ENCODE measurements at regions not wholly inside any gene's neighbourhood (a gene's known extent, or its start where the extent isn't known, plus 50 kb on each side); places are given as distances from the start of the nearest gene placed in this dataset.

DNA sequence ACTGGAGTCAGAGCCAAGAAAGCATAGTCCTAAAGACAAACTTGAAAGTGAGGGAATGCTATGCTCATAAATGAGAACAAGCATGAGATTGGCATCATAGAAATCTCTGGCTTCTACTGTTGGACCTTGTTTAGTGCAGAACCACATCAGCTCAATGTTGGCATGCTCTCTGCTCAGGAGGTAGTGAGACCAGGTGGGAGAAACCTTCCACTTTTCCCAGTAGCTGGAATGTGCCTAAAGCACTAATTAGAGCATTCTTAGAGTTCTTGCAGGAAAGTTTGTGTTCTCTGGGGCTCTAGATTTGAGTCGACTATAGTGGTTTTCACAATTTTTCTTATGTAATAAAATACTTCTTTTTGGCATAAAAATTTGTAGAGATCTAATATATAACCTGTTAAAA is 159.7 kb upstream of the PRICKLE1 start:
- Histone ChIP-seq H3K79me2 (ENCODE audit: insufficient read depth, low read length) (no peaks in the 10 kb centered on the region), H3K27me3 (ENCODE audit: insufficient read depth, low read length) (no peaks in the 10 kb centered on the region), H3K36me3 (ENCODE audit: insufficient read depth, low read length) (no peaks in the 10 kb centered on the region), H3K4me3 (ENCODE audit: insufficient read depth, low read depth, low read length) (no peak overlapping the region), H3K4me1 (ENCODE audit: insufficient read depth, low read length) (peaks cover 3% of the 10 kb centered on the region), H3K9ac (ENCODE audit: low read length) (no peak overlapping the region), H3K4me2 (ENCODE audit: low read length) (no peak overlapping the region), H3K27ac (ENCODE audit: low read depth, low read length) (no peak overlapping the region), H3K9me3 (ENCODE audit: insufficient read depth, low read depth, low read length) (peaks cover 9% of the 10 kb centered on the region), H2AFZ (ENCODE audit: low read depth, low read length) (no peak overlapping the region), H4K20me1 (ENCODE audit: insufficient read depth, low read length) (no peaks in the 10 kb centered on the region)
- FAIRE-seq (no peak), DNase-seq (ENCODE audit: low read depth) (no peak)
- Mint-ChIP-seq H3K4me3 (ENCODE audit: unreplicated experiment) (no peak overlapping the region), H3K4me1 (ENCODE audit: low read depth, unreplicated experiment) (peaks cover 7% of the 10 kb centered on the region), H3K36me3 (ENCODE audit: low read depth, unreplicated experiment) (peaks cover 2% of the 10 kb centered on the region), H3K27ac (ENCODE audit: unreplicated experiment) (no peak overlapping the region), H3K27me3 (ENCODE audit: low read depth, unreplicated experiment) (no peaks in the 10 kb centered on the region), H3K9me3 (ENCODE audit: unreplicated experiment) (peaks cover 7% of the 10 kb centered on the region)
- TF ChIP-seq, protein P1, sequence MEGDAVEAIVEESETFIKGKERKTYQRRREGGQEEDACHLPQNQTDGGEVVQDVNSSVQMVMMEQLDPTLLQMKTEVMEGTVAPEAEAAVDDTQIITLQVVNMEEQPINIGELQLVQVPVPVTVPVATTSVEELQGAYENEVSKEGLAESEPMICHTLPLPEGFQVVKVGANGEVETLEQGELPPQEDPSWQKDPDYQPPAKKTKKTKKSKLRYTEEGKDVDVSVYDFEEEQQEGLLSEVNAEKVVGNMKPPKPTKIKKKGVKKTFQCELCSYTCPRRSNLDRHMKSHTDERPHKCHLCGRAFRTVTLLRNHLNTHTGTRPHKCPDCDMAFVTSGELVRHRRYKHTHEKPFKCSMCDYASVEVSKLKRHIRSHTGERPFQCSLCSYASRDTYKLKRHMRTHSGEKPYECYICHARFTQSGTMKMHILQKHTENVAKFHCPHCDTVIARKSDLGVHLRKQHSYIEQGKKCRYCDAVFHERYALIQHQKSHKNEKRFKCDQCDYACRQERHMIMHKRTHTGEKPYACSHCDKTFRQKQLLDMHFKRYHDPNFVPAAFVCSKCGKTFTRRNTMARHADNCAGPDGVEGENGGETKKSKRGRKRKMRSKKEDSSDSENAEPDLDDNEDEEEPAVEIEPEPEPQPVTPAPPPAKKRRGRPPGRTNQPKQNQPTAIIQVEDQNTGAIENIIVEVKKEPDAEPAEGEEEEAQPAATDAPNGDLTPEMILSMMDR (IDR thresholded peaks at IDR 0.05; ENCODE audit: insufficient read depth, low read depth, low read length) = no peak
- no peak for TF ChIP-seq EZH2 (IDR thresholded peaks at IDR 0.05; ENCODE audit: insufficient read depth, low read length)

DNA sequence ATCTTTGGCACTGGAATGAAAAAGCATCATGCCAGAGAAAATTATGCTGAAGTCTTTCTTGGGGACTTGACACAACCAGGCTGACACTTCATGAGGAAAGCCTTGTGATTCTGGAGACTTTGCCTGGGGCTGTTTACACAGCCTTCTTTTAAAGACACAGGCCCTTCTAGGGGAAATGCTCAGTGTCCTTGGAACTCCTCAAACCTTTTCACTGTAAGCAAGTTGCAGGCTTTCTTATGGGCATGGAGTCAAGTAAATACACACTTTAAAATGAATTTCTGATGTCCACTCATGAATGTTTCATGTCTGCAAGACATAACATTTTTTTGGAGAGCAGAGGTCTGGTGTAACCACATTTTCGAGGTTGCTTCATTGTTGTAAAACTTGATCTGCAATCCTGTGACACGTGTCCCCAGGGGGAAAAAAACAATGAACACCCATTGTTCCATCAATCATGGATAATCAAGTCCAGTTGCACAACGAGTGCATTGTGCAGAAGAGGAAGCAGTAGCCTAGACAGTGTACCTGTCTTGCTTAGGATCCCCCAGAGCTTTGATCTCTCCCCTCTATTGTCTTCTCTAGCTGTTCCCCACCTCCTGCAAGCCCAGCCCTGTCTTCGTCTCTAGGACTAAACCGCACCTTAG is 155.1 kb upstream of the PRICKLE1 start:
- Histone ChIP-seq H3K79me2 (ENCODE audit: insufficient read depth, low read length) (no peaks in the 10 kb centered on the region), H3K27ac (ENCODE audit: low read depth, low read length) (no peak overlapping the region), H2AFZ (ENCODE audit: low read depth, low read length) (no peak overlapping the region), H4K20me1 (ENCODE audit: insufficient read depth, low read length) (no peaks in the 10 kb centered on the region), H3K27me3 (ENCODE audit: insufficient read depth, low read length) (no peaks in the 10 kb centered on the region), H3K4me2 (ENCODE audit: low read length) (no peak overlapping the region), H3K9ac (ENCODE audit: low read length) (no peak overlapping the region), H3K36me3 (ENCODE audit: insufficient read depth, low read length) (no peaks in the 10 kb centered on the region), H3K4me3 (ENCODE audit: insufficient read depth, low read depth, low read length) (no peak overlapping the region), H3K9me3 (ENCODE audit: insufficient read depth, low read depth, low read length) (peaks cover 9% of the 10 kb centered on the region), H3K4me1 (ENCODE audit: insufficient read depth, low read length) (peaks cover 21% of the 10 kb centered on the region)
- Mint-ChIP-seq H3K4me1 (ENCODE audit: low read depth, unreplicated experiment) (peaks cover 31% of the 10 kb centered on the region), H3K4me3 (ENCODE audit: unreplicated experiment) (no peak overlapping the region), H3K36me3 (ENCODE audit: low read depth, unreplicated experiment) (peaks cover 2% of the 10 kb centered on the region), H3K9me3 (ENCODE audit: unreplicated experiment) (peaks cover 7% of the 10 kb centered on the region), H3K27ac (ENCODE audit: unreplicated experiment) (no peak overlapping the region), H3K27me3 (ENCODE audit: low read depth, unreplicated experiment) (no peaks in the 10 kb centered on the region)
- no peak for FAIRE-seq
- TF ChIP-seq EZH2 (IDR thresholded peaks at IDR 0.05; ENCODE audit: insufficient read depth, low read length) = no peak
- TF ChIP-seq, protein P1 (IDR thresholded peaks at IDR 0.05; ENCODE audit: insufficient read depth, low read depth, low read length) = no peak
- peak; percentile 44 for DNase-seq (ENCODE audit: low read depth)

DNA sequence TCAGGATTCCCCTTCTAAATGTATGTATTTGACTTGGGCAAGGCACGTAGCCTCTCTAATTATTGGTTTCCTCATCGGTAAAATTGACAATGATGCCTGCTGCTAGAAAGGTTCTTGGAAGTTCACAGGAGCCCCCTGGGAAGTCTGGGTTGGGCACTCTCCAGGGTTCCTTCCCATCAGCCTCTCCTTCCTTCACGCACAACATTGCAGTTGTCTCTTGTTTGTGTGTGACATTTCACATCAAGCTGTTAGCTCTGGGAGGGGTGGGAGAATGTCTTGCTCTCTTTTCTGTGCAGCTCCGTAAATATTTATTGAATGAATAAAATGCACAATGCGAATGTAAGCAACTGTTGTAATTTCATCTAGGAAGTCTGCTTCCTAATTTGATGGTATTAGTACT is 153.2 kb upstream of the PRICKLE1 start:
- Histone ChIP-seq H3K9me3 (ENCODE audit: insufficient read depth, low read depth, low read length) (peaks cover 9% of the 10 kb centered on the region), H3K36me3 (ENCODE audit: insufficient read depth, low read length) (no peaks in the 10 kb centered on the region), H3K27ac (ENCODE audit: low read depth, low read length) (peak overlapping the region; percentile 62), H3K4me1 (ENCODE audit: insufficient read depth, low read length) (peaks cover 21% of the 10 kb centered on the region), H3K27me3 (ENCODE audit: insufficient read depth, low read length) (no peaks in the 10 kb centered on the region), H3K4me3 (ENCODE audit: insufficient read depth, low read depth, low read length) (no peak overlapping the region), H3K9ac (ENCODE audit: low read length) (peak overlapping the region; percentile 41), H3K79me2 (ENCODE audit: insufficient read depth, low read length) (no peaks in the 10 kb centered on the region), H2AFZ (ENCODE audit: low read depth, low read length) (no peak overlapping the region), H3K4me2 (ENCODE audit: low read length) (peak overlapping the region; percentile 48), H4K20me1 (ENCODE audit: insufficient read depth, low read length) (no peaks in the 10 kb centered on the region)
- Mint-ChIP-seq H3K27me3 (ENCODE audit: low read depth, unreplicated experiment) (no peaks in the 10 kb centered on the region), H3K36me3 (ENCODE audit: low read depth, unreplicated experiment) (peaks cover 2% of the 10 kb centered on the region), H3K4me1 (ENCODE audit: low read depth, unreplicated experiment) (peaks cover 33% of the 10 kb centered on the region), H3K4me3 (ENCODE audit: unreplicated experiment) (peak overlapping the region; percentile 55), H3K27ac (ENCODE audit: unreplicated experiment) (peak overlapping the region; percentile 89), H3K9me3 (ENCODE audit: unreplicated experiment) (peaks cover 7% of the 10 kb centered on the region)
- no peak for FAIRE-seq
- no peak for TF ChIP-seq EZH2 (IDR thresholded peaks at IDR 0.05; ENCODE audit: insufficient read depth, low read length)
- TF ChIP-seq, protein P1 (IDR thresholded peaks at IDR 0.05; ENCODE audit: insufficient read depth, low read depth, low read length) = no peak
- DNase-seq (ENCODE audit: low read depth) = no peak
